ENCODE measurements at regions not wholly inside any gene's neighbourhood (a gene's known extent, or its start where the extent isn't known, plus 50 kb on each side); places are given as distances from the start of the nearest gene placed in this dataset.

- no peak for TF ChIP-seq POLR2A (IDR thresholded peaks at IDR 0.05)
- TF ChIP-seq, protein P1, sequence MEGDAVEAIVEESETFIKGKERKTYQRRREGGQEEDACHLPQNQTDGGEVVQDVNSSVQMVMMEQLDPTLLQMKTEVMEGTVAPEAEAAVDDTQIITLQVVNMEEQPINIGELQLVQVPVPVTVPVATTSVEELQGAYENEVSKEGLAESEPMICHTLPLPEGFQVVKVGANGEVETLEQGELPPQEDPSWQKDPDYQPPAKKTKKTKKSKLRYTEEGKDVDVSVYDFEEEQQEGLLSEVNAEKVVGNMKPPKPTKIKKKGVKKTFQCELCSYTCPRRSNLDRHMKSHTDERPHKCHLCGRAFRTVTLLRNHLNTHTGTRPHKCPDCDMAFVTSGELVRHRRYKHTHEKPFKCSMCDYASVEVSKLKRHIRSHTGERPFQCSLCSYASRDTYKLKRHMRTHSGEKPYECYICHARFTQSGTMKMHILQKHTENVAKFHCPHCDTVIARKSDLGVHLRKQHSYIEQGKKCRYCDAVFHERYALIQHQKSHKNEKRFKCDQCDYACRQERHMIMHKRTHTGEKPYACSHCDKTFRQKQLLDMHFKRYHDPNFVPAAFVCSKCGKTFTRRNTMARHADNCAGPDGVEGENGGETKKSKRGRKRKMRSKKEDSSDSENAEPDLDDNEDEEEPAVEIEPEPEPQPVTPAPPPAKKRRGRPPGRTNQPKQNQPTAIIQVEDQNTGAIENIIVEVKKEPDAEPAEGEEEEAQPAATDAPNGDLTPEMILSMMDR (IDR thresholded peaks at IDR 0.05): no peak
These were observed 90.8 kb upstream of the TENT5A start for GRCh38 chr6:81843302-81843701.
